ENCODE measurements at regions not wholly inside any gene's neighbourhood (a gene's known extent, or its start where the extent isn't known, plus 50 kb on each side); places are given as distances from the start of the nearest gene placed in this dataset.
"Not testable (repeated sequence)": the region's sequence is repeated elsewhere in the genome, so short reads cannot be mapped to it uniquely, and the experiment has no call there.

DNA sequence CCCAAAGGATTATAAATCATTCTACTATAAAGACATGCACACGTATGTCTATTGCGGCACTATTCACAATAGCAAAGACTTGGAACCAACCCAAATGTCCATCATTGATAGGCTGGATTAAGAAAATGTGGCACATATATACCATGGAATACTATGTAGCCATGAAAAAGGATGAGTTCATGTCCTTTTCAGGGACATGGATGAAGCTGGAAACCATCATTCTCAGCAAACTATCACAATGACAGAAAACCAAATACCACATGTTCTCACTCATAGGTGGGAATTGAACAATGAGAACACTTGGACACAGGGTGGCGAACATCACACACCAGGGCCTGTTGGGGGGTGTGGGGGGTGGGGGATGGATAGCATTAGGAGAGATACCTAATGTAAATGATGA lies 273.8 kb downstream of the DEPDC1B start:
- TF ChIP-seq, protein P1, sequence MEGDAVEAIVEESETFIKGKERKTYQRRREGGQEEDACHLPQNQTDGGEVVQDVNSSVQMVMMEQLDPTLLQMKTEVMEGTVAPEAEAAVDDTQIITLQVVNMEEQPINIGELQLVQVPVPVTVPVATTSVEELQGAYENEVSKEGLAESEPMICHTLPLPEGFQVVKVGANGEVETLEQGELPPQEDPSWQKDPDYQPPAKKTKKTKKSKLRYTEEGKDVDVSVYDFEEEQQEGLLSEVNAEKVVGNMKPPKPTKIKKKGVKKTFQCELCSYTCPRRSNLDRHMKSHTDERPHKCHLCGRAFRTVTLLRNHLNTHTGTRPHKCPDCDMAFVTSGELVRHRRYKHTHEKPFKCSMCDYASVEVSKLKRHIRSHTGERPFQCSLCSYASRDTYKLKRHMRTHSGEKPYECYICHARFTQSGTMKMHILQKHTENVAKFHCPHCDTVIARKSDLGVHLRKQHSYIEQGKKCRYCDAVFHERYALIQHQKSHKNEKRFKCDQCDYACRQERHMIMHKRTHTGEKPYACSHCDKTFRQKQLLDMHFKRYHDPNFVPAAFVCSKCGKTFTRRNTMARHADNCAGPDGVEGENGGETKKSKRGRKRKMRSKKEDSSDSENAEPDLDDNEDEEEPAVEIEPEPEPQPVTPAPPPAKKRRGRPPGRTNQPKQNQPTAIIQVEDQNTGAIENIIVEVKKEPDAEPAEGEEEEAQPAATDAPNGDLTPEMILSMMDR (conservative IDR thresholded peaks at IDR 0.05) = not testable (repeated sequence)
- TF ChIP-seq EZH2 (IDR thresholded peaks at IDR 0.05; ENCODE audit: low read depth) = not testable (repeated sequence)
